WTC11 (cell line): ENCODE measurements at regions not wholly inside any gene's neighbourhood (a gene's known extent, or its start where the extent isn't known, plus 50 kb on each side); places are given as distances from the start of the nearest gene placed in this dataset.

ENCODE experiments used
- CDX4 ChIP-seq: fragments of 250-450 bp; sonication (Bioruptor Pico); IDR thresholded peaks from 2 replicates; pipeline ENCODE4 v1.9.0; 2021; ENCODE audit warnings: moderate library complexity, mild to moderate bottlenecking, inconsistent platforms, borderline replicate concordance
- CTCF ChIP-seq: fragments of 200-600 bp; IDR thresholded peaks from 2 replicates; pipeline ENCODE4 v1.8.0; 2022; ENCODE audit warnings: antibody characterized with exemption
- ESRRA ChIP-seq: sonication (generic); formaldehyde crosslinking; IDR thresholded peaks from 2 replicates; pipeline ENCODE4 v1.8.1; 2022; ENCODE audit warnings: mild to moderate bottlenecking, missing genetic modification reagents, borderline replicate concordance
- TEAD4 ChIP-seq: sonication (generic); formaldehyde crosslinking; IDR thresholded peaks from 2 replicates; pipeline ENCODE4 v1.8.0; 2022; ENCODE audit warnings: mild to moderate bottlenecking, missing genetic modification reagents
- ZNF121 ChIP-seq: sonication (generic); formaldehyde crosslinking; IDR thresholded peaks from 2 replicates; pipeline ENCODE4 v1.8.0; 2023; ENCODE audit warnings: missing genetic modification reagents
- TF ChIP-seq, protein P1 (sequence below): sonication (generic); formaldehyde crosslinking; IDR thresholded peaks from 2 replicates; pipeline ENCODE4 v1.8.1; 2023; ENCODE audit warnings: mild to moderate bottlenecking, missing genetic modification reagents, moderate library complexity
- TF ChIP-seq, protein P2 (sequence below): sonication (generic); formaldehyde crosslinking; IDR thresholded peaks from 2 replicates; pipeline ENCODE4 v1.8.1; 2022; ENCODE audit warnings: low read depth, missing genetic modification reagents, borderline replicate concordance

- no peak for TF ChIP-seq CTCF
- TF ChIP-seq, protein P1, sequence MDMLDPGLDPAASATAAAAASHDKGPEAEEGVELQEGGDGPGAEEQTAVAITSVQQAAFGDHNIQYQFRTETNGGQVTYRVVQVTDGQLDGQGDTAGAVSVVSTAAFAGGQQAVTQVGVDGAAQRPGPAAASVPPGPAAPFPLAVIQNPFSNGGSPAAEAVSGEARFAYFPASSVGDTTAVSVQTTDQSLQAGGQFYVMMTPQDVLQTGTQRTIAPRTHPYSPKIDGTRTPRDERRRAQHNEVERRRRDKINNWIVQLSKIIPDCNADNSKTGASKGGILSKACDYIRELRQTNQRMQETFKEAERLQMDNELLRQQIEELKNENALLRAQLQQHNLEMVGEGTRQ (CRISPR knock-in tag), result no peak
- TF ChIP-seq TEAD4, result no peak
- no peak for TF ChIP-seq ESRRA (CRISPR knock-in tag)
- TF ChIP-seq ZNF121 (CRISPR knock-in tag), result no peak
- no peak for TF ChIP-seq CDX4
- TF ChIP-seq, protein P2, sequence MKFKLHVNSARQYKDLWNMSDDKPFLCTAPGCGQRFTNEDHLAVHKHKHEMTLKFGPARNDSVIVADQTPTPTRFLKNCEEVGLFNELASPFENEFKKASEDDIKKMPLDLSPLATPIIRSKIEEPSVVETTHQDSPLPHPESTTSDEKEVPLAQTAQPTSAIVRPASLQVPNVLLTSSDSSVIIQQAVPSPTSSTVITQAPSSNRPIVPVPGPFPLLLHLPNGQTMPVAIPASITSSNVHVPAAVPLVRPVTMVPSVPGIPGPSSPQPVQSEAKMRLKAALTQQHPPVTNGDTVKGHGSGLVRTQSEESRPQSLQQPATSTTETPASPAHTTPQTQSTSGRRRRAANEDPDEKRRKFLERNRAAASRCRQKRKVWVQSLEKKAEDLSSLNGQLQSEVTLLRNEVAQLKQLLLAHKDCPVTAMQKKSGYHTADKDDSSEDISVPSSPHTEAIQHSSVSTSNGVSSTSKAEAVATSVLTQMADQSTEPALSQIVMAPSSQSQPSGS (CRISPR knock-in tag), result no peak
These were observed 905.3 kb upstream of the VRK2 start for GRCh38 chr2:57141269-57141668.
